KOPT-K1 (cell line): ENCODE measurements at regions not wholly inside any gene's neighbourhood (a gene's known extent, or its start where the extent isn't known, plus 50 kb on each side); places are given as distances from the start of the nearest gene placed in this dataset.

Experiments used
- H3K27ac ChIP-seq: fragments of 200-600 bp; sonication (generic); 2 replicates; pipeline ENCODE4 v1.5.1; 2016; ENCODE audit warnings: antibody characterized with exemption, mild to moderate bottlenecking, low read depth, low read length; ENCODE audit not compliant: poor library complexity, severe bottlenecking
- H3K36me3 ChIP-seq: fragments of 200-600 bp; sonication (generic); 2 replicates; pipeline ENCODE4 v1.5.1; 2017; ENCODE audit warnings: antibody characterized with exemption, mild to moderate bottlenecking, low read length, moderate library complexity; ENCODE audit not compliant: insufficient read depth
- H3K9me3 ChIP-seq: fragments of 200-600 bp; sonication (generic); 2 replicates; pipeline ENCODE4 v1.5.1; 2017; ENCODE audit warnings: antibody characterized with exemption, low read length, mild to moderate bottlenecking; ENCODE audit not compliant: insufficient read depth, poor library complexity, severe bottlenecking

- Histone ChIP-seq H3K27ac (no peak overlapping the region), H3K9me3 (no peaks in the 10 kb centered on the region), H3K36me3 (no peaks in the 10 kb centered on the region)
These were observed 83.7 kb upstream of the ARMC2 start for GRCh38 chr6:108764580-108764950.

DNA sequence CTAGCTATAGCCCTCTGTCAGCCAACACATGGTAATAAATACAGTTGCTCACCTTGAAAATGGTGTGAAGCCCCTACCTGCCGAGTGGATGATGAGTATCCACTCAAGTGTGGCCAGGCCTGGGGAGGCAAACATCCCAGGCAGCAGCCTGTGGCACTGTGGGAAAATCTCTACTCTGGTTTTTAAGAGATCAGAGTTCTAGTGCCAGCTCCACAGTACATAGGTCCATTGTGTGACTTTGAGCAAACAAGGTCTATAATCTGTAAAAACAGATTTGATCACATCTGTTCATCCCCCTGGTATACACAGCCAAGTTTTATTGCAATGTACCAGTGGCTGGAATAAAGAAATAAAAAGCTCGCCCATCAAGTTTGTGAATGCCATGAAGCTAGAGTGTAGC, 82.7 kb upstream of the ARMC2 start:
- H3K27ac ChIP-seq: no peak overlapping the region
- H3K9me3 ChIP-seq: no peaks in the 10 kb centered on the region
- H3K36me3 ChIP-seq: no peaks in the 10 kb centered on the region

- H3K36me3 ChIP-seq: no peaks in the 10 kb centered on the region
- no peaks in the 10 kb centered on the region for H3K9me3 ChIP-seq
- H3K27ac ChIP-seq: no peak overlapping the region
These were observed 81.8 kb upstream of the ARMC2 start for GRCh38 chr6:108766419-108766818.

- no peak overlapping the region for H3K27ac ChIP-seq
- no peaks in the 10 kb centered on the region for H3K9me3 ChIP-seq
- no peaks in the 10 kb centered on the region for H3K36me3 ChIP-seq
These were observed 81.3 kb upstream of the ARMC2 start for GRCh38 chr6:108766886-108767285.

GRCh38 chr6:108767418-108768165, 80.6 kb upstream of the ARMC2 start:
- no peak overlapping the region for H3K27ac ChIP-seq
- no peaks in the 10 kb centered on the region for H3K36me3 ChIP-seq
- no peaks in the 10 kb centered on the region for H3K9me3 ChIP-seq

DNA sequence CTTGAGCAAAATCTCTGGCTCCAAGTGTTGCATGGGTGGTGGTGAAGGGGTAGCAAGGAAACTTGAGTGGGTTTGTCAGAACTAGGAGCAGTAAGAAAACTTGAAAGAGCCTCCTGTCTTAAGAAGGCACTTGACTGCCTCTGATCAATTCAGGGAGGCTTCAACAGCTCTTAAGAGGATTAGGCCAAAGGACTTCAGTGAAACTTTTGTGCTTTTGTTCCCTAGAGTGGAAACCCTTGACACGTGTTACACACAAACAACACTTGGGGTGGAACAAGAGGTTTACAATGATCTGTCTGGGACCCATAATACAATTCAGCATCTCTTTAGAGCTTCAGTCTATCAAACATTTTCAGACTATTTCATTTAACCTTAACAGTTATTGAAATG, 80.1 kb upstream of the ARMC2 start:
- Histone ChIP-seq H3K9me3 (no peaks in the 10 kb centered on the region), H3K27ac (no peak overlapping the region), H3K36me3 (no peaks in the 10 kb centered on the region)

- Histone ChIP-seq H3K27ac (no peak overlapping the region), H3K9me3 (no peaks in the 10 kb centered on the region), H3K36me3 (no peaks in the 10 kb centered on the region)
These were observed 79.3 kb upstream of the ARMC2 start for GRCh38 chr6:108768792-108769524.

- Histone ChIP-seq H3K27ac (no peak overlapping the region), H3K9me3 (no peaks in the 10 kb centered on the region), H3K36me3 (no peaks in the 10 kb centered on the region)
These were observed 76.8 kb upstream of the ARMC2 start for GRCh38 chr6:108771421-108771820.

GRCh38 chr6:108774555-108774954, 73.7 kb upstream of the ARMC2 start:
- Histone ChIP-seq H3K9me3 (no peaks in the 10 kb centered on the region), H3K27ac (no peak overlapping the region), H3K36me3 (no peaks in the 10 kb centered on the region)

GRCh38 chr6:108777536-108777935, 70.7 kb upstream of the ARMC2 start:
- no peaks in the 10 kb centered on the region for H3K36me3 ChIP-seq
- H3K9me3 ChIP-seq: no peaks in the 10 kb centered on the region
- H3K27ac ChIP-seq: no peak overlapping the region

DNA sequence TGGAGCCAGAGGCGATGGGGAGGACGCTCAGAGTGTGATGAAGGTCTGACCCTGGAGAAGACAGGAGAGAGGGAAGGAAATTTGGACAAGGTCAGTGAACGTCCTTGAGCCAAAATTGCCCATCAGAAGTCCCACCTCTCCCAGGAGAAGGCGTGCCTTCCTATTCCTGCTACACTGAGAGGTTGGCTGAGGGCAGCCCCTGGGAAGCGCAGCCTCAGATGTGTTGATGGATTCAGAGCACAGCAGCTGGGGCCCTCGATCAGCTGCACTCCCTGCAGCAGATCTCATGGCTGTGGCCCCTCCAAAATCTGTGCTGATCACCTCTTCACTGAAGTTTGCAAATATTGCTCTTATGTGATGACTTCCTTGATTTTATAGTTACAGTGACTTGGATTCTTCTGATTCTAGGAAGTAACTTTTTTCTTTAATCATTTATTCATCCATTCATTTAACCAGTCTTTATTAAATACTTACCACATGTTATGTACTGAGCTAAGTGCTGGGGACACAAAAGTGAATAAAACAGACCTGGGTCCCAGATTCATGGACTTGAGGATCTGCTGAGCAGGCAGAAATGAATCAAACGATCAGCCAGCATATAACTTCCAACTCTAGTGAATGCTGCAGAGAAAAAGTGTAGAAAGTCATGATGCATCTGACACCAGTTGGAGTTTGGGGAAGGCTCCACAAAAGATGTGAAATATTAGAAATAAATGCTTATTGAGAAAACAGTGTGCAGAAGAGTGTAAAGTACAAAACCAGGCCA, 69.6 kb upstream of the ARMC2 start:
- H3K36me3 ChIP-seq: no peaks in the 10 kb centered on the region
- H3K27ac ChIP-seq: no peak overlapping the region
- no peaks in the 10 kb centered on the region for H3K9me3 ChIP-seq

- no peaks in the 10 kb centered on the region for H3K9me3 ChIP-seq
- no peaks in the 10 kb centered on the region for H3K36me3 ChIP-seq
- H3K27ac ChIP-seq: no peak overlapping the region
These were observed 68.5 kb upstream of the ARMC2 start for GRCh38 chr6:108779536-108780275.

DNA sequence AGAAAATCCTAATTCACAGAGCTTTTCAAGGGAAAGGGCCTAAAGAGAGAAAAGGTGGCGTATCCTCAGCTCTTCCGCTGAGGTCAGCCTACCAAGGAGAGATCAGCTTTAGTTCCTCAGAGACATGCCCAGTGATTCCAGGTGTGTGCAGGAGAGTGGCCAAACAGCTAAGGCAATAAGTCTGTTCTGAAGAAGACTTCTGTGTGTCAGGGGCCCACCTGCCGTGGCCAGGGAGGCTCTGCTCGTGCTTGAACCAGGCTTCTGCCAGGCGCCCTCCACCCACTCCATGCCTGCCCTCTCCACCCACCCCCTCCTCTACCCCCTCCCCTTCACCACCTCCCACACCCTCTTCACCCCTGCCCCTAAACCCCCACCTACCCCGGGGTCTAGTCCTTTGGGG, 67.4 kb upstream of the ARMC2 start:
- no peaks in the 10 kb centered on the region for H3K36me3 ChIP-seq
- no peaks in the 10 kb centered on the region for H3K9me3 ChIP-seq
- H3K27ac ChIP-seq: no peak overlapping the region

DNA sequence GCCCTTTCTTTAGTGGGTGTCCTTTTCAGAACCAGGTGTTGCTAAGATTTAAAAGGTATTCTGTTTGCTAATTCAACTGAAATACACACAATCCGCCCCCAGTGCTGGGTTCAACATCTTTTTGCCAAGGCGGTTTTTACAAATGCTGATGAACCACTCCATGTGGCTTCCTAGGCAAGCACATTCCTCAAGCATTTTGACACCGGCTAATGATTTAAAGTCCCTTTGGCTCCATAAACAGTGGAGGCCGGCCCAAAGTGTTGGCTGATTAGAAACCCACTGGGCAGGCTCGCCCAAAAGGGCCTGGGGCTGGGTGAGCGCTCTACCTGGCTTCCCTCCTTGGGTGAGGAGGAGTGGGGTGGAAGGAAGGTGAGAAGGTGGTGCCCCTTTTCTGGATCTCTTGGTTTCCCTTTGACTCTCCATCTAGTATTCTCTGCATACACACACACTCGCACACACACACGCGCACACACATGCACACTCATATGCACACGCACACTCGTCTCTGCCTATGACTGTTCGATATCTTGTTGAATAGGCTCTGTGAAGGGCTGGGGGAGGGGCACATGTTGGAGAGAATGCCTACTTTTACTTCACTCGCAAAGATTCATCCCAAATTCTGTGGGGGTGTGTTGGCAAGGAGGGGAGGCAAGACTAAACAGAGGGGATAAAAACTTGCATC, 66.7 kb upstream of the ARMC2 start:
- H3K9me3 ChIP-seq: no peaks in the 10 kb centered on the region
- H3K27ac ChIP-seq: no peak overlapping the region

More for the DNA sequence above, 66.7 kb upstream of the ARMC2 start:
- no peaks in the 10 kb centered on the region for H3K36me3 ChIP-seq
